ENCODE measurements at regions not wholly inside any gene's neighbourhood (a gene's known extent, or its start where the extent isn't known, plus 50 kb on each side); places are given as distances from the start of the nearest gene placed in this dataset.

DNA sequence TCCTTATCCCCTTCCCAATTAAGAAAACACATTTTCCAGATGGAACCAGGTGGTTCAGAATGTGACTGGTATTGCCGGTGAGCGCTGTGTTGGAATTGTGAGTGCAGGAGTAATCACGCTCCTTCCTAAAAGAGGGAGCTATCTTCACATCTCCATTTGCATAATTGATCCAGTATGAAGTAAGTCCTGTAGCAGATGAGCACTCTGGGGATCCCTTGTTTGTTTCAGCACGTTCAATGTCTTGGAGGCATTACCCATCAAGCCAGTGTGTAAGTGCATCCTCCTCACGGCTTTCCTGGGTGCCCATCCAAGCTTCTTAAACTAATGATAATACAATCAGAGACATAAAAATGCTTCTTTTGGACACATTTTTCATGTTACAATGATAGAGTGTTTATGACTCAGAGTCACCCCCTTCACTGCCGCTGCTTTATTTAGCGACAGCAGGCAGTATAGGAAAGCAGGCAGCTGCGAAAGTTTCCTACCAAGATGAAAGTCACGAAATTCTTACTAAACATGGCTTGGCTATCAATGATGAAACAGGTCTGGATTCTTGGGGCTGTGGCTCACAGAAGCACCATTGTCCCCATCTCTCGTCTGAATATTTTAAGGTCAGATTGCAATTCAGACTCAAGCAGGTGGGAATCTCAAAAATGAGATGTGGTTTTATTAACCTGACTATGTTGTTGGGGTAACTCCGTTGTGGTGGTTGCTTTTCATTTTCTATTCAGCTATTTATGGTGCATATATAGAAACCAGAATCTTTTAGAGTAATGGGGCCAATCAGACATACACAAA, 346.3 kb upstream of the MDFIC2 start:
- Mint-ChIP-seq H3K4me1 (no peaks in the 10 kb centered on the region), H3K4me3 (no peak overlapping the region), H3K27me3 (ENCODE audit: low read depth) (no peaks in the 10 kb centered on the region), H3K9me3 (peaks cover 10% of the 10 kb centered on the region), H3K27ac (no peak overlapping the region), H3K36me3 (ENCODE audit: low read depth) (no peaks in the 10 kb centered on the region)
- TF ChIP-seq, protein P1, sequence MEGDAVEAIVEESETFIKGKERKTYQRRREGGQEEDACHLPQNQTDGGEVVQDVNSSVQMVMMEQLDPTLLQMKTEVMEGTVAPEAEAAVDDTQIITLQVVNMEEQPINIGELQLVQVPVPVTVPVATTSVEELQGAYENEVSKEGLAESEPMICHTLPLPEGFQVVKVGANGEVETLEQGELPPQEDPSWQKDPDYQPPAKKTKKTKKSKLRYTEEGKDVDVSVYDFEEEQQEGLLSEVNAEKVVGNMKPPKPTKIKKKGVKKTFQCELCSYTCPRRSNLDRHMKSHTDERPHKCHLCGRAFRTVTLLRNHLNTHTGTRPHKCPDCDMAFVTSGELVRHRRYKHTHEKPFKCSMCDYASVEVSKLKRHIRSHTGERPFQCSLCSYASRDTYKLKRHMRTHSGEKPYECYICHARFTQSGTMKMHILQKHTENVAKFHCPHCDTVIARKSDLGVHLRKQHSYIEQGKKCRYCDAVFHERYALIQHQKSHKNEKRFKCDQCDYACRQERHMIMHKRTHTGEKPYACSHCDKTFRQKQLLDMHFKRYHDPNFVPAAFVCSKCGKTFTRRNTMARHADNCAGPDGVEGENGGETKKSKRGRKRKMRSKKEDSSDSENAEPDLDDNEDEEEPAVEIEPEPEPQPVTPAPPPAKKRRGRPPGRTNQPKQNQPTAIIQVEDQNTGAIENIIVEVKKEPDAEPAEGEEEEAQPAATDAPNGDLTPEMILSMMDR (IDR thresholded peaks at IDR 0.05; ENCODE audit: unreplicated experiment in 3 of 3): no peak

GRCh38 chr3:70657454-70657853, 345.0 kb upstream of the MDFIC2 start:
- H3K27me3 Mint-ChIP-seq (ENCODE audit: low read depth): no peaks in the 10 kb centered on the region
- TF ChIP-seq, protein P1 (IDR thresholded peaks at IDR 0.05; ENCODE audit: unreplicated experiment in 3 of 3): no peak
- peaks cover 10% of the 10 kb centered on the region for H3K9me3 Mint-ChIP-seq
- no peaks in the 10 kb centered on the region for H3K4me1 Mint-ChIP-seq
- no peak overlapping the region for H3K27ac Mint-ChIP-seq
- H3K36me3 Mint-ChIP-seq (ENCODE audit: low read depth): no peaks in the 10 kb centered on the region
- no peak overlapping the region for H3K4me3 Mint-ChIP-seq

DNA sequence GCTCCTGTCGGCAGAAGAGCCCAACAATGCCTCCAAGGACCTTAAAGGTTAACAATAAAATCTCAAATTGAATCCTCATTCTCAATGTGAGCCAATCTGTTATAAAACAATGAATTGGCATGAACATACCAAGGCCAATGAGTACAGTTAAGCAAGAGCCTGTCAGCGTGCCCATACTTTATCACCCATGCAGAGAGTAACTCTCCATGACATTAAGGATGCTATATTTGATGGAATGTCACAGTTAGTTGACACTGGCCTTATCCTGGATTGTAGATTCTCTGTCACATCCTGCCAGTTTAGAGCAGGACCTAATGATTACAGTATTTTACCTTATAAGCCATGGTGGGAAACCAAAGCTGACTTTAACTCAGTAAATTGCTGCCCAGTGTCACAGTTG, 335.4 kb upstream of the MDFIC2 start:
- H3K4me1 Mint-ChIP-seq: no peaks in the 10 kb centered on the region
- H3K9me3 Mint-ChIP-seq: peaks cover 2% of the 10 kb centered on the region
- no peaks in the 10 kb centered on the region for H3K36me3 Mint-ChIP-seq (ENCODE audit: low read depth)
- no peaks in the 10 kb centered on the region for H3K27me3 Mint-ChIP-seq (ENCODE audit: low read depth)
- no peak overlapping the region for H3K4me3 Mint-ChIP-seq
- TF ChIP-seq, protein P1 (IDR thresholded peaks at IDR 0.05; ENCODE audit: unreplicated experiment in 3 of 3): no peak
- no peak overlapping the region for H3K27ac Mint-ChIP-seq

- H3K4me3 Mint-ChIP-seq: no peak overlapping the region
- H3K27ac Mint-ChIP-seq: no peak overlapping the region
- H3K4me1 Mint-ChIP-seq: no peaks in the 10 kb centered on the region
- H3K9me3 Mint-ChIP-seq: peaks cover 2% of the 10 kb centered on the region
- no peaks in the 10 kb centered on the region for H3K36me3 Mint-ChIP-seq (ENCODE audit: low read depth)
- H3K27me3 Mint-ChIP-seq (ENCODE audit: low read depth): no peaks in the 10 kb centered on the region
- TF ChIP-seq, protein P1 (IDR thresholded peaks at IDR 0.05; ENCODE audit: unreplicated experiment in 3 of 3): no peak
Observed at GRCh38 chr3:70647094-70647493, 334.7 kb upstream of the MDFIC2 start.

- no peak overlapping the region for H3K27ac Mint-ChIP-seq
- H3K9me3 Mint-ChIP-seq: peaks cover 2% of the 10 kb centered on the region
- no peak overlapping the region for H3K4me3 Mint-ChIP-seq
- TF ChIP-seq, protein P1 (IDR thresholded peaks at IDR 0.05; ENCODE audit: unreplicated experiment in 3 of 3): no peak
- H3K4me1 Mint-ChIP-seq: no peaks in the 10 kb centered on the region
- H3K36me3 Mint-ChIP-seq (ENCODE audit: low read depth): no peaks in the 10 kb centered on the region
- no peaks in the 10 kb centered on the region for H3K27me3 Mint-ChIP-seq (ENCODE audit: low read depth)
Observed at GRCh38 chr3:70646635-70647034, 334.2 kb upstream of the MDFIC2 start.

- Mint-ChIP-seq H3K4me3 (no peak overlapping the region), H3K27ac (no peak overlapping the region), H3K9me3 (peaks cover 10% of the 10 kb centered on the region), H3K4me1 (no peaks in the 10 kb centered on the region), H3K36me3 (ENCODE audit: low read depth) (no peaks in the 10 kb centered on the region), H3K27me3 (ENCODE audit: low read depth) (no peaks in the 10 kb centered on the region)
- TF ChIP-seq, protein P1 (IDR thresholded peaks at IDR 0.05; ENCODE audit: unreplicated experiment in 3 of 3): no peak
Observed at GRCh38 chr3:70640481-70640880, 328.0 kb upstream of the MDFIC2 start.
